ENCODE measurements at regions not wholly inside any gene's neighbourhood (a gene's known extent, or its start where the extent isn't known, plus 50 kb on each side); places are given as distances from the start of the nearest gene placed in this dataset.
"Not testable (repeated sequence)": the region's sequence is repeated elsewhere in the genome, so short reads cannot be mapped to it uniquely, and the experiment has no call there.

GRCh38 chr2:40043641-40044040 is 264.6 kb upstream of the THUMPD2 start:
- no peak for DNase-seq (ENCODE audit: low read depth, low spot score)

- DNase-seq (ENCODE audit: low read depth, low spot score) = no peak
Observed at GRCh38 chr2:40043191-40043590, 264.1 kb upstream of the THUMPD2 start.

- DNase-seq (ENCODE audit: low read depth, low spot score) = peak; percentile 33
Observed at GRCh38 chr2:40041422-40042382, 262.6 kb upstream of the THUMPD2 start.

GRCh38 chr2:40039549-40039948 is 260.5 kb upstream of the THUMPD2 start:
- no peak for DNase-seq (ENCODE audit: low read depth, low spot score)

- DNase-seq (ENCODE audit: low read depth, low spot score) = no peak
Observed at GRCh38 chr2:40038646-40039045, 259.6 kb upstream of the THUMPD2 start.

- no peak for DNase-seq (ENCODE audit: low read depth, low spot score)
Observed at GRCh38 chr2:40037303-40037702, 258.2 kb upstream of the THUMPD2 start.

GRCh38 chr2:40036241-40036640 is 257.2 kb upstream of the THUMPD2 start:
- DNase-seq (ENCODE audit: low read depth, low spot score) = no peak

- DNase-seq (ENCODE audit: low read depth, low spot score) = no peak
Observed at GRCh38 chr2:40034801-40035200, 255.7 kb upstream of the THUMPD2 start.

- DNase-seq (ENCODE audit: low read depth, low spot score) = no peak
Observed at GRCh38 chr2:40034198-40034597, 255.1 kb upstream of the THUMPD2 start.

- DNase-seq (ENCODE audit: low read depth, low spot score) = no peak
Observed at GRCh38 chr2:40033781-40034180, 254.7 kb upstream of the THUMPD2 start.

- no peak for DNase-seq (ENCODE audit: low read depth, low spot score)
Observed at GRCh38 chr2:40032650-40033319, 253.7 kb upstream of the THUMPD2 start.

- no peak for DNase-seq (ENCODE audit: low read depth, low spot score)
Observed at GRCh38 chr2:40030456-40030975, 251.5 kb upstream of the THUMPD2 start.

GRCh38 chr2:40028792-40029488 is 249.9 kb upstream of the THUMPD2 start:
- no peak for DNase-seq (ENCODE audit: low read depth, low spot score)

GRCh38 chr2:40027968-40028367 is 248.9 kb upstream of the THUMPD2 start:
- no peak for DNase-seq (ENCODE audit: low read depth, low spot score)

GRCh38 chr2:40025276-40025675 is 246.2 kb upstream of the THUMPD2 start:
- DNase-seq (ENCODE audit: low read depth, low spot score) = not testable (repeated sequence)

- no peak for DNase-seq (ENCODE audit: low read depth, low spot score)
Observed at GRCh38 chr2:40020997-40021396, 241.9 kb upstream of the THUMPD2 start.

- no peak for DNase-seq (ENCODE audit: low read depth, low spot score)
Observed at GRCh38 chr2:40016151-40016885, 237.3 kb upstream of the THUMPD2 start.

- DNase-seq (ENCODE audit: low read depth, low spot score) = not testable (repeated sequence)
Observed at GRCh38 chr2:40013962-40014361, 234.9 kb upstream of the THUMPD2 start.

GRCh38 chr2:40004336-40004735 is 225.3 kb upstream of the THUMPD2 start:
- no peak for DNase-seq (ENCODE audit: low read depth, low spot score)

GRCh38 chr2:40002339-40002738 is 223.3 kb upstream of the THUMPD2 start:
- DNase-seq (ENCODE audit: low read depth, low spot score) = no peak

GRCh38 chr2:39999864-40000263 is 220.8 kb upstream of the THUMPD2 start:
- DNase-seq (ENCODE audit: low read depth, low spot score) = no peak
